ENCODE measurements at regions not wholly inside any gene's neighbourhood (a gene's known extent, or its start where the extent isn't known, plus 50 kb on each side); places are given as distances from the start of the nearest gene placed in this dataset.
A peak's percentile ranks its signal among the peaks of the same experiment; 100 is the strongest.

DNA sequence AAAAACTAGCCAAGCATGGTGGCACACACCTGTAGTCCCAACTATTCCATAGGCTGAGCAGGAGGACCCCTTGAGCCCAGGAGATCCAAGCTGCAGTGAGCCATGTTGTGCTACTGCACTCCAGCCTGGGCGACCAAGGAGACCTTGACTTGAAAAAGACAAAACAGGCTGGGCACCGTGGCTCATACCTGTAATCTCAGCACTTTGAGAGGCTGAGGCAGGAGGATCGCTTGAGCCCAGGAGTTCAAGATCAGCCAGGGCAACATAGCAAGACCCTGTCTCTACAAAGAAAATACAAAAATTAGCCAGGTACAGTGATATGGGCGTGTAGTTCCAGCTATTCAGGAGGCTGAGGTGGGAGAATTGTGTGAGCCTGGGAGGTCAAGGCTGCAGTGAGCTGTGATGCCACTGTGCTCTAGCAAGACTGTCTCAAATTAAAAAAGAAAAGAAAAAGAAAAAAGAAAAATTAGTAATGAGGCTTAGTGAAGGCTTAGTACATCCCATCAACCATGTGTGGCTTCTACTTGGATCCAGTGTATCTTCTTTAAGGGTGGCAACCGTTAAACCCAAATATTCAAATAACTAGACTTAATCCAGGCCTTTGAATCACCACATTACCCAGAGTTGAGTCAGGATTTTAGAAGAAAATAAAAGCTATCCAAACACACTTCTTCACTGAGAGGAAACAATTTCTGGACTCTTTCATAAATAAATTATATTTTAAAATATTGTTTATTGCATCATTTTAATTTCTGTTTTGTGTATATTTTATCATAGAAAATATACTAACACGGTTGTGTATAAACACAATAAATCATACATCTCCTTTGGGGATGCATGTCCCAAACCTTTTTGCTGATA, 74.3 kb upstream of the RAB4A start:
- no peak overlapping the region for H3K4me3 Mint-ChIP-seq
- H3K4me1 Mint-ChIP-seq (ENCODE audit: low read depth in 2 of 2): peaks cover 44 to 51% of the 10 kb centered on the region in 2 donors
- H3K36me3 Mint-ChIP-seq: no peaks in the 10 kb centered on the region
- no peaks in the 10 kb centered on the region for H3K9me3 Mint-ChIP-seq
- ATAC-seq (no peak), DNase-seq (ENCODE audit: low spot score) (no peak)
- no peak overlapping the region for H3K27ac Mint-ChIP-seq
- peaks cover 8 to 18% of the 10 kb centered on the region in 2 donors for H3K27me3 Mint-ChIP-seq

DNA sequence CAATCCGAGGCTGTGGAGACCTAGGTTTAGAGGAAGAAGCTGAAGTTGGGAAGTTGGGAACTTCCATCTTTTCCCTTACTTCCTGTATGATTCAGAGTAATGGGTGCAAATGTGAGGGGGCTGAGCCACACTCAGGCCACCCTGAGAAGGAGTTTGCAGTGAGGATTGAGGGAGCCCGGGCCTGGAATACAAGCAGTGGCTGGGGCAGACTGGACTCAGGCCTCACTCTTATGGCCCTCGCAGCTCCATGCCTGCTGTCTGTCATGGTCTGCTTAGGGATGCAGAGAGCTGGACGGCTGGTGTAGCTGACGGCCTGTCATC, 73.7 kb upstream of the RAB4A start:
- DNase-seq (ENCODE audit: low spot score) (no peak), ATAC-seq (no peak)
- Mint-ChIP-seq H3K27ac (no peak overlapping the region), H3K36me3 (no peaks in the 10 kb centered on the region), H3K4me3 (no peak overlapping the region), H3K4me1 (ENCODE audit: low read depth in 2 of 2) (peaks cover 38 to 45% of the 10 kb centered on the region in 2 donors), H3K9me3 (no peaks in the 10 kb centered on the region), H3K27me3 (peaks cover 8 to 18% of the 10 kb centered on the region in 2 donors)

DNA sequence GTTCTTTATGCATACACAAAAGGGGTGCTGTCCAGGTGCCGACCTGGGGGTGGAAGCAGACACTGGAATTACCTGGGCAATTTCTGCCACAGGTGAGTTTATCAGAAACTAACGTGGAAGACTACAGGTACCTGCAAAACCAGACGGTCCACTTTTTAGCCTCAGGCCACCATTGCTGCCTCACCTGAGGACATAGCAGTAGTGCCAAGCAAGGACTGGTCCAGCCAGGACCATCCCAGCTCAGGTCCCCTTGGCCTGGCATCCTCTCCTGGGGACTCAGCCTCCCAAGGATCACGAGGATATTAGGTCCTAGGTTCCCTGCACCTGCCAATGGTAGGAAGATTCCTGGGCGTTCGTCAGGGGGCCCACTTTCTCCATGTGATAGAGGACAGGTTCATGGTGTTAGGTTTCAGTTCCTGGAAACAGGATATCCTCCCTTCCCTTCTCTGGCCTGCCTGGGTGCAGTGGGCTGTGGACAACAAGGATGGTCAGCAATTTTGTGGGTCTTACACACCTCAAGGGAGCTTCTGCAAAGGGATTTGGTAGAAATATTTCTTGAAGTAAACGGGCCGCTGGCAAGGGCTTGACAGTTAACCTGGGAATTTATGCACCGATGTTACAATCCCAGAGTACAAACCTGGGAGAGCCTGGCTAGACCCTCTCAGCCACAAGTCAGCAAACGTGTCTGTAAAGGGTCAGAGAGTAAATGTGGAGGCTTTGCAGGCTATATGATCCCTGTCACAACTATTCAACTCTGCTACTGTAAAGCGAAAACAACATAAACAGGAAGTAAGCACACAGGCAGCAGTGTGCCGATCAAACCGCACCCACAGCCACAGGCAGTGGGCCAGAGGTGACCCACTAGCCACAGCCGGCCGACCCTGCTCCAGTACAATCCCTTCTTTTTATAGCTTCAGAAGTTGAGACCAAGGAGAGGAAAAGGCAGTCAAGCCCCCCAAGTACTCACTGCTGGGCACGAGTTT, 71.4 kb upstream of the RAB4A start:
- H3K27ac Mint-ChIP-seq: peak overlapping the region in 1 of 2 donors; percentile 24
- DNase-seq (ENCODE audit: low spot score): no peak
- peaks cover 24 to 34% of the 10 kb centered on the region in 2 donors for H3K4me1 Mint-ChIP-seq (ENCODE audit: low read depth in 2 of 2)
- H3K4me3 Mint-ChIP-seq: peak overlapping the region; percentile 65
- ATAC-seq: peak; percentile 67 to 91
- H3K9me3 Mint-ChIP-seq: no peaks in the 10 kb centered on the region
- H3K27me3 Mint-ChIP-seq: peaks cover 8 to 12% of the 10 kb centered on the region in 2 donors
- no peaks in the 10 kb centered on the region for H3K36me3 Mint-ChIP-seq

DNA sequence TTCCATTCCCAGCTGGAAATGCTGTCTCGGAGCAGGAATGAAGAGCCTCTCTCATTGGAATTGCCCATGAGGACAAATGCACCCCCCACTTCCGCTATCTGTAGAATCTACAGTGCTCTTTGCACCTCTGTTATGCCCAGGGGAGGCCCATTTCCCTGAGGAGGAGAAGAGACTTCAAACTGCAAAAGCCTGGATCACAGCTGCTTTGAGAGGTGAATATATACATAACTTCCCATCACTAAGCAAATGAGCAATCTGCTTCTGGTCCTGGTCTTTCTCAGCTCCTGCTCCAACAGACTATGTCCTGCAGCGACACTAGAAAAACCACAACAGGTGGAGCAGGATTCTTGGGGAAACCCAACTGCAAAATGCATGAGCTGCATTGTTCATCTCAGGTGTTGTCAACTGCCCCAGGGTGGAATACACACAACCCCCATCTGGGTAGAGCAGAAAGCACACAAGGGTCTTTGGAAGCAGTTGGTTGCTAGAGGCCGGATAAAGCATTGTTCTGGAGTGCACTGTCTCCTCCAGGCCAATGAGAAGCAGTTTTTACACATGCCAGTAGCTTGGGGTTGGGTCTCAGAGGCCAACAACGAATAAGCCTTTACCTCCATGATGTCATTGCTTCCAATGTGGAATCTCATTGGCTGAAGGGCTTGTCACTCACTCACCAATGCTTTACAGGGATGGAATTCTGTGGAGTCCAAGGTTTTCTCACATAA, 67.7 kb upstream of the RAB4A start:
- Mint-ChIP-seq H3K9me3 (no peaks in the 10 kb centered on the region), H3K36me3 (no peaks in the 10 kb centered on the region), H3K27ac (no peak overlapping the region), H3K4me3 (no peak overlapping the region), H3K27me3 (peaks cover 0 to 11% of the 10 kb centered on the region in 2 donors), H3K4me1 (ENCODE audit: low read depth in 2 of 2) (peaks cover 20 to 26% of the 10 kb centered on the region in 2 donors)
- no peak for DNase-seq (ENCODE audit: low spot score)
- no peak for ATAC-seq

DNA sequence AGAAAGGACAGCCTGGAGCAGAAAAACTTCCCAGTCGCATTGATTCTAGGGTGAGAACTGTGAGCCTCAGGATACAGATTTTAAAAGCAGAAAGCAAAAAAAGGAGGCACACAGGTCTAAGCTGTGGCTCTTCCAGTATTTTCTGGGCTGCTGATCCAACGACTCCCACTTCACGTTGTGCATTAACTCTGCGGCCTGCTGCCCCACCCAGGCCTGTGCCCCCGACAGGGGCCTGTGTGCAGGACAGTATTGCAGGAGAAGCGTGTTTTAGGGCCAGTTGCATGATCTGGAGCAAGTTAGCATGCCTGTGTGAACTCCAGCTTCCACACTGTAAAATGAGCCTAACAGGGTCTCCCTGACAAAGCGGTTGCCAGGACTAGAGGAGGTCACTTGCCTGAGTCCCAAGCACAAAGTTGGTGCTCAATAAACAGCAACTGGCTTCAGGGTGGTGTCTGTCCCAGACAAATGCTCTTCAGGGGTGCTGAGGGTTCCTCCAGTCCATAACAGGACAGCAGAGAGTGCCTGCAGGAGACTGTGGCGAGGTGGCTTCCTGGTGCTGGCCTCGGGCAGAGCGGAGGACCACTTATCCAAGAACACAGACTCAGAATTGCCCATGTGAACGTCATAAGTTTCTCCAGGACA, 66.8 kb upstream of the RAB4A start:
- Mint-ChIP-seq H3K4me1 (ENCODE audit: low read depth in 2 of 2) (peaks cover 15 to 21% of the 10 kb centered on the region in 2 donors), H3K27ac (no peak overlapping the region), H3K4me3 (no peak overlapping the region), H3K27me3 (peaks cover 0 to 11% of the 10 kb centered on the region in 2 donors), H3K36me3 (no peaks in the 10 kb centered on the region), H3K9me3 (no peaks in the 10 kb centered on the region)
- ATAC-seq: no peak
- no peak for DNase-seq (ENCODE audit: low spot score)

DNA sequence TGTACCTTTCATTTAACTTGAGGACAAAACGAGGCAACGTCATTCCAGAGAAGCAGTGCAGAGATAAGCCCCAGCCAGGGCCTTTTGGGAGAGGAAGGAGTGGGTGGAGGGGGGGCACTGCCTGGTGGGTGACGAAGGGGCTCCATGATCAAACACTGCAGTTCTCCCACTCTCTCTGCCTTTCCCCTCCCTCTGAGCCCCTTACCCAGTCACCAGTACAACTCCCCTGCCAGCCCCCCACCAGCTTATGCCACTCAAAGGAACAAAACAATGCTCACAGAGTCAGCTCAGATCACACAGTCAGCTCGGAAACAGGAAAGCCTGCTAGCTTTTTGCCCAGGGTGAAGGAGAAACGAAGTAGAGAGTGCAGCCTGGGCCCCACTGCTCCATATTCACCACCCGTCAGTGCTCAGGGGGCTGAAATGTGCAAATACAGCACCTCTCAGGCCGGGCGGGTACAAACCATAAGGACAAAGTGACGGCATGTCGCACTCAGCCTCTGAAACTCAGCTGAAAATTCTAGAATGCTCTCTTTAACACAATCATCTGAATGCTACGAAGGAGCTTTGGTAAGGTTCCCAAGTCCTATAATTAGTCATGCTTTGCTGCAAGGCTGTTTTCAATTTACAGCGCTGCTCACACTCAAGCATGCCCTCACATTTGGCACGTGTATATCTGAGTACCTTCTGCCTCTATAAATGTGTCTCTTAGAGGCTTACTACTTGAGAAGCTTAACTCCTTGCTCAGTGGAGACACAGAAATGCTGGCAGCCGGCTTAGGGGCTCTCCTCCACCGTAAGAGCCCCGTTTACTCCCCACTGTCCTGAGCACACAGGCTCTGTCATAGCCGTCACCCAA, 65.8 kb upstream of the RAB4A start:
- H3K9me3 Mint-ChIP-seq: no peaks in the 10 kb centered on the region
- H3K36me3 Mint-ChIP-seq: no peaks in the 10 kb centered on the region
- no peak overlapping the region for H3K27ac Mint-ChIP-seq
- H3K27me3 Mint-ChIP-seq: peaks cover 0 to 11% of the 10 kb centered on the region in 2 donors
- no peak for ATAC-seq
- H3K4me3 Mint-ChIP-seq: no peak overlapping the region
- peaks cover 9 to 10% of the 10 kb centered on the region in 2 donors for H3K4me1 Mint-ChIP-seq (ENCODE audit: low read depth in 2 of 2)
- DNase-seq (ENCODE audit: low spot score): no peak

DNA sequence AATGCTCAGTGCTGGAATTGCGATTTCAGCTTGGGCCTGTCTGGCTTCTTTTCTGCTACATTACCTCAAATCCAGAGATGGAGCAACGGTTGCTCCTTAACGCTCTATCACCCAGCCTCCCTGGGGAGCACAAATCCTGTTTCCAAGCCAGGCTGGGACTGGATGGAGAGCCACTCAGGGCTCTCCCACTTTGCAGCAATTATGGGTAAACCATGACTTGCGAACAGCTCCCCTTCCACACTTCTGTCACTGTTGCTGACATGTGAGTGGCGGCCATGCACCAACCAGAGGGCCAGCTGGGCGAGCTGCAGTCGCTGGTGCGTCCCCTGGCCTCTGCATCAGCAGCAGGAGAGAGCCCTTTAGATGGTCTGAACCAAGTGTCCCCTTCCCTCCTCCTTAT, 65.1 kb upstream of the RAB4A start:
- H3K4me3 Mint-ChIP-seq: no peak overlapping the region
- ATAC-seq (peak in 1 of 2 donors; percentile 20), DNase-seq (ENCODE audit: low spot score) (no peak)
- H3K9me3 Mint-ChIP-seq: no peaks in the 10 kb centered on the region
- peaks cover 3 to 4% of the 10 kb centered on the region in 2 donors for H3K4me1 Mint-ChIP-seq (ENCODE audit: low read depth in 2 of 2)
- no peak overlapping the region for H3K27ac Mint-ChIP-seq
- H3K36me3 Mint-ChIP-seq: no peaks in the 10 kb centered on the region
- peaks cover 0 to 7% of the 10 kb centered on the region in 2 donors for H3K27me3 Mint-ChIP-seq

DNA sequence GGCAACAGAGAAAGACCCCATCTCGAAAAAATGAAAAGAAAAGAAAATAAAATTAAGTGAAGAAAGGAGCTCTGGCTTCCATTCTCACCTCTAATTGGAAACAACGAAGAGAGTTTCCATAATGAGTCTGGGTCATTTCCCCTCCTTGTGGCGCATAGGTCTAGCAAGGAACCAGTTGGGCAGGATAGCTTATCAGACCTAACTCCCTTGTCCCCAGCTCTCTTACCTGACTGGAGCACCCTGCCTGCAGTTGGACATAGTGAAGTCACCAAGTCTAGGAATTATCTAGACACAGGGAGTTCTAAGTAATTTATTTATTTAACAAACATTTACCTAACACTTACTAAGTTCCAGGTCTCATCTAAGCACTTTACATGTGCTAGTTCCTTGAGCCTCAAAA, 63.0 kb upstream of the RAB4A start:
- ATAC-seq: no peak
- no peaks in the 10 kb centered on the region for H3K36me3 Mint-ChIP-seq
- H3K4me3 Mint-ChIP-seq: no peak overlapping the region
- H3K4me1 Mint-ChIP-seq (ENCODE audit: low read depth in 2 of 2): no peaks in the 10 kb centered on the region
- no peak overlapping the region for H3K27ac Mint-ChIP-seq
- DNase-seq (ENCODE audit: low spot score): no peak
- no peaks in the 10 kb centered on the region for H3K9me3 Mint-ChIP-seq
- H3K27me3 Mint-ChIP-seq: peaks cover 0 to 4% of the 10 kb centered on the region in 2 donors

DNA sequence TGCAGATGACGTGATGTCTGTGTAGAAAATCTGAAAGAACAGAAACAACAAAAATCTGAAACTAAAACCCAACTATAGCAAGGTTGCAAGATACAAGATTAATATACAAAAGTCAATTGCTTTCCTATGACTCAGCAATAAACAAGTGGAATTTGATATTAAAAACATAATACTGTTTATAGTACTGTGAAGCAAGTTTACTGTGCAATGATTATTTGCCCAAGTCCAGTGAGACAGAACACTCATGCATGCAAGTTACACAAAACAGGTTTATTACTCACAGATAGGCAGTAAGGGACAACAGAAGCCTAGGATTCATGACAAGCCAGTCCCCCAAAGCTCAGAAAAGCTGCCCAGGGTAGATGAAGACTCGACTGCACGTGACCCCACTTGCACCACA, 62.4 kb upstream of the RAB4A start:
- no peaks in the 10 kb centered on the region for H3K9me3 Mint-ChIP-seq
- no peaks in the 10 kb centered on the region for H3K4me1 Mint-ChIP-seq (ENCODE audit: low read depth in 2 of 2)
- no peak for ATAC-seq
- H3K36me3 Mint-ChIP-seq: no peaks in the 10 kb centered on the region
- no peak overlapping the region for H3K27ac Mint-ChIP-seq
- H3K27me3 Mint-ChIP-seq: peaks cover 0 to 4% of the 10 kb centered on the region in 2 donors
- DNase-seq (ENCODE audit: low spot score): no peak
- no peak overlapping the region for H3K4me3 Mint-ChIP-seq

DNA sequence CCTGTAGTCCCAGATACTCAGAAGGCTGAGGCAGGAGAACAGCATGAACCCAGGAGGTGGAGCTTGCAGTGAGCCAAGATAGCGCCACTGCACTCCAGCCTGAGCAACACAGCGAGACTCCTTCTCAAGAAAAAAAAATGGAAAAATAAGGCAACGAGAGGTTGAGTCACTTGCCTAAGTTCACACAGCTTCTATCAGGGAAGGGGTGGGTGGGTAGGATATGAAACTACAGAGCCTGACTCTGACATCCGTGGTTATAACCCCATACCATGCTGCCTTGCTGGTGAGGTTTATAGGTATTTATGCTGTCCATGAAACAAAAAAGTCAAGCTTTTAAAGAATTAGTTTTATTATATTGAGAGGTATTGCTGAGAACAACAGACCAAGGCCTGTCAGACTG, 61.5 kb upstream of the RAB4A start:
- no peak for DNase-seq (ENCODE audit: low spot score)
- H3K27ac Mint-ChIP-seq: no peak overlapping the region
- no peak for ATAC-seq

DNA sequence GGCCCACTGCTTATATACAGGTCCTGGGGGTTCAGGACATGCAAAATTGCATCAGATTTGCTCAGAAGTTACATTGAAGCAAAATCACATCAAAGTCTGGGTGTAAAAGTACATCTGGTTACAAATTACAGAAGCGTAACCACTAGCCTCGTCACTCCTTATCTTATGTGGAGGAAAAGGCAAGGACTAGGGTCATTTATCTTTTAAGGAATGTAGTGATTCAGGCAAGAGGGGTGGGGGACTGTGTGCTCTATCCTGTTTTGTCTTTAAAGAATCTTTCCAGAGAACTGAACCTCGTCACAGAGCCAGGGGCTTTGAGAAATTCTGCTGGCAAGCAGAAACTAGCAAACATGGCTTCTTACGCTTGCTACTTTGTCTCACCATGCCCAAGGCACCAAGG, 61.1 kb upstream of the RAB4A start:
- peaks cover 0 to 4% of the 10 kb centered on the region in 2 donors for H3K27me3 Mint-ChIP-seq
- ATAC-seq: no peak

More for the DNA sequence above, 61.5 kb upstream of the RAB4A start:
- Mint-ChIP-seq H3K36me3 (no peaks in the 10 kb centered on the region), H3K9me3 (no peaks in the 10 kb centered on the region), H3K4me1 (ENCODE audit: low read depth in 2 of 2) (no peaks in the 10 kb centered on the region), H3K4me3 (no peak overlapping the region), H3K27me3 (peaks cover 0 to 4% of the 10 kb centered on the region in 2 donors)

DNA sequence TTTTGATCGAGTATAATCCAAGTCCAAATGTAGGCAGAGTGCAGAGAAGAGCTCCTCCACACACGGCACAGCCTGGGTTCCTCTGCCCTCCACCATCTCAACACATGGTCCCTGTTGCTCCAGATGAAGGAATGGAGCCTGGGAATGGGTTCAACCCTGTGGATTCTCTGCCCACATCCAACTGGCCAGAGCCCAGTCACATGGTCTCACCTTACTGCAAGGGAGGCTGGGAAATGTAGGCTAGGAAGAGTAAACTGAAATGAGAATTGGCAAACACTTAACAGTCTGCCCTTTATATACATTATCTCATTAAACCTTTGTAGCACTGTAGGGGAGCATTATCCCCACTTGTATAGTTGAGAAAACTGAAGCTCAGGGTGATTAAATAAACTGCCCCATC, 60.1 kb upstream of the RAB4A start:
- Mint-ChIP-seq H3K27ac (no peak overlapping the region), H3K36me3 (no peaks in the 10 kb centered on the region), H3K9me3 (no peaks in the 10 kb centered on the region), H3K27me3 (peaks cover 0 to 4% of the 10 kb centered on the region in 2 donors), H3K4me3 (no peak overlapping the region), H3K4me1 (ENCODE audit: low read depth in 2 of 2) (no peaks in the 10 kb centered on the region)
- ATAC-seq: no peak
- no peak for DNase-seq (ENCODE audit: low spot score)

More for the DNA sequence above, 61.1 kb upstream of the RAB4A start:
- Mint-ChIP-seq H3K4me1 (ENCODE audit: low read depth in 2 of 2) (no peaks in the 10 kb centered on the region), H3K4me3 (no peak overlapping the region), H3K9me3 (no peaks in the 10 kb centered on the region), H3K36me3 (no peaks in the 10 kb centered on the region), H3K27ac (no peak overlapping the region)
- DNase-seq (ENCODE audit: low spot score): no peak

Measured in natural killer cell treated with Interleukin-12 subunit alpha and Interleukin-12 subunit beta and Interleukin-15 and Interleukin-18, amount 100 ng/mL, for 72 hours (primary cell).